ENCODE measurements at regions not wholly inside any gene's neighbourhood (a gene's known extent, or its start where the extent isn't known, plus 50 kb on each side); places are given as distances from the start of the nearest gene placed in this dataset.

- H3K27ac ChIP-seq (ENCODE audit: low read depth in 1 of 2, low read length in 2 of 2) = no peak overlapping the region
- peaks cover 0 to 8% (median 4%) of the 10 kb centered on the region in 4 donors for H3K9me3 ChIP-seq (ENCODE audit: control insufficient read depth in 4 of 4, low read length in 3 of 4)
- 89% methylated on average over 1 of the region's 1 CpG for WGBS
- H3K36me3 ChIP-seq (ENCODE audit: control insufficient read depth in 4 of 4, insufficient read depth in 3 of 4, low read depth in 1 of 4, low read length in 3 of 4) = no peaks in the 10 kb centered on the region
- no peak overlapping the region for H3K9ac ChIP-seq (ENCODE audit: low read depth in 1 of 2, low read length in 2 of 2)
- no peak overlapping the region for H3K4me3 ChIP-seq (ENCODE audit: low read depth in 1 of 3, low read length in 3 of 3)
- no peaks in the 10 kb centered on the region for H3K27me3 ChIP-seq (ENCODE audit: control insufficient read depth in 4 of 4, insufficient read depth in 4 of 4, low read length in 3 of 4)
- H3K4me1 ChIP-seq (ENCODE audit: control insufficient read depth in 4 of 4, insufficient read depth in 4 of 4, low read length in 3 of 4) = no peaks in the 10 kb centered on the region
- no peak for DNase-seq (ENCODE audit: low spot score)
- TF ChIP-seq ATF3 (IDR thresholded peaks at IDR 0.05) (no peak), FOXA2 (IDR thresholded peaks at IDR 0.05) (no peak), RXRA (IDR thresholded peaks at IDR 0.05) (no peak), FOXA1 (IDR thresholded peaks at IDR 0.05) (no peak), ZBTB33 (IDR thresholded peaks at IDR 0.05) (no peak), SP1 (IDR thresholded peaks at IDR 0.05) (no peak), NR2F2 (IDR thresholded peaks at IDR 0.05) (no peak), GABPA (IDR thresholded peaks at IDR 0.05 in 1 of 2, conservative IDR thresholded peaks at IDR 0.05 in 1 of 2) (no peak), RAD21 (IDR thresholded peaks at IDR 0.05) (no peak), CTCF (IDR thresholded peaks at IDR 0.05; ENCODE audit: low read depth, low read length, missing input control) (no peak), JUND (IDR thresholded peaks at IDR 0.05) (no peak), MAX (IDR thresholded peaks at IDR 0.05) (no peak), YY1 (IDR thresholded peaks at IDR 0.05) (no peak), EGR1 (IDR thresholded peaks at IDR 0.05; ENCODE audit: low read depth in 2 of 2) (no peak), HNF4A (conservative IDR thresholded peaks at IDR 0.05) (no peak), TAF1 (conservative IDR thresholded peaks at IDR 0.05) (no peak), HNF4G (IDR thresholded peaks at IDR 0.05) (no peak), REST (IDR thresholded peaks at IDR 0.05) (no peak)
Measured at GRCh38 chr2:223532712-223533111, 69.4 kb downstream of the SCG2 start.

All from liver (tissue), 8 donors.